H9 (cell line): ENCODE measurements at regions not wholly inside any gene's neighbourhood (a gene's known extent, or its start where the extent isn't known, plus 50 kb on each side); places are given as distances from the start of the nearest gene placed in this dataset.

Experiments
- DNase-seq: peaks from one replicate; pipeline ENCODE4 v3.0.0-alpha.2; 2017
- H2AFZ ChIP-seq: one replicate; pipeline ENCODE4 v1.6.1; 2013; ENCODE audit warnings: mild to moderate bottlenecking, low read length, control low read depth, moderate library complexity
- H2AK5ac ChIP-seq: 2 replicates; pipeline ENCODE4 v1.6.1; 2013; ENCODE audit warnings: low read length, control low read depth, mixed read lengths; ENCODE audit not compliant: insufficient read length
- H2BK120ac ChIP-seq: one replicate; pipeline ENCODE4 v1.6.1; 2013; ENCODE audit warnings: low read depth, mild to moderate bottlenecking, low read length, control low read depth, inconsistent platforms; ENCODE audit not compliant: poor library complexity, severe bottlenecking
- H2BK12ac ChIP-seq: 2 replicates; pipeline ENCODE4 v1.6.1; 2013; ENCODE audit warnings: low read length, control low read depth, mixed read lengths, low read depth; ENCODE audit not compliant: insufficient read length
- H2BK15ac ChIP-seq: 2 replicates; pipeline ENCODE4 v1.6.1; 2013; ENCODE audit warnings: low read depth, low read length, control low read depth
- H2BK20ac ChIP-seq: one replicate; pipeline ENCODE4 v1.6.1; 2013; ENCODE audit warnings: low read depth, mild to moderate bottlenecking, low read length, control low read depth, inconsistent platforms; ENCODE audit not compliant: poor library complexity, severe bottlenecking
- H2BK5ac ChIP-seq: 2 replicates; pipeline ENCODE4 v1.6.1; 2013; ENCODE audit warnings: low read length, control low read depth, mixed read lengths; ENCODE audit not compliant: insufficient read length
- H3K14ac ChIP-seq: 2 replicates; pipeline ENCODE4 v1.6.1; 2013; ENCODE audit warnings: low read length, control low read depth; ENCODE audit not compliant: insufficient read depth
- H3K18ac ChIP-seq: 2 replicates; pipeline ENCODE4 v1.6.1; 2013; ENCODE audit warnings: low read depth, mild to moderate bottlenecking, mixed read lengths, low read length, control low read depth; ENCODE audit not compliant: insufficient read length
- H3K23ac ChIP-seq: 2 replicates; pipeline ENCODE4 v1.6.1; 2013; ENCODE audit warnings: low read length, control low read depth, mixed read lengths, low read depth; ENCODE audit not compliant: insufficient read length
- H3K23me2 ChIP-seq: 2 replicates; pipeline ENCODE4 v1.6.1; 2013; ENCODE audit warnings: low read depth, mild to moderate bottlenecking, mixed read lengths, low read length, control low read depth; ENCODE audit not compliant: insufficient read length, poor library complexity, severe bottlenecking
- H3K27ac ChIP-seq: 2 replicates; pipeline ENCODE4 v1.5.1; 2013; ENCODE audit warnings: low read length, control low read depth, mixed read lengths, low read depth; ENCODE audit not compliant: insufficient read length
- H3K27me3 ChIP-seq: 2 replicates; pipeline ENCODE4 v1.6.1; 2013; ENCODE audit warnings: low read length, control low read depth, inconsistent platforms; ENCODE audit not compliant: insufficient read depth
- H3K4ac ChIP-seq: 2 replicates; pipeline ENCODE4 v1.6.1; 2013; ENCODE audit warnings: low read depth, mild to moderate bottlenecking, control low read depth, inconsistent platforms, low read length, moderate library complexity
- H3K4me1 ChIP-seq: 2 replicates; pipeline ENCODE4 v1.6.1; 2013; ENCODE audit warnings: low read length, control low read depth, inconsistent platforms; ENCODE audit not compliant: insufficient read depth
- H3K4me2 ChIP-seq: 2 replicates; pipeline ENCODE4 v1.6.1; 2013; ENCODE audit warnings: low read length, control low read depth, mixed read lengths; ENCODE audit not compliant: insufficient read length, insufficient read depth
- H3K56ac ChIP-seq: 2 replicates; pipeline ENCODE4 v1.6.1; 2013; ENCODE audit warnings: low read depth, mild to moderate bottlenecking, mixed read lengths, low read length, control low read depth; ENCODE audit not compliant: insufficient read length
- H3K79me1 ChIP-seq: 2 replicates; pipeline ENCODE4 v1.6.1; 2013; ENCODE audit warnings: low read depth, mild to moderate bottlenecking, moderate library complexity, low read length, control low read depth, inconsistent platforms; ENCODE audit not compliant: insufficient read depth, poor library complexity, severe bottlenecking
- H3K79me2 ChIP-seq: 2 replicates; pipeline ENCODE4 v1.6.1; 2013; ENCODE audit warnings: low read length, control low read depth, inconsistent platforms; ENCODE audit not compliant: insufficient read depth
- H3K9ac ChIP-seq: 2 replicates; pipeline ENCODE4 v1.6.1; 2013; ENCODE audit warnings: low read length, control low read depth, mixed read lengths; ENCODE audit not compliant: insufficient read length; ENCODE audit errors: extremely low read depth
- H3K9me3 ChIP-seq: one replicate; pipeline ENCODE4 v1.6.1; 2013; ENCODE audit warnings: low read depth, low read length, inconsistent platforms; ENCODE audit not compliant: control insufficient read depth
- H3T11ph ChIP-seq: one replicate; pipeline ENCODE4 v1.6.1; 2013; ENCODE audit warnings: mild to moderate bottlenecking, low read length, control low read depth, inconsistent platforms
- H4K20me1 ChIP-seq: one replicate; pipeline ENCODE4 v1.6.1; 2013; ENCODE audit not compliant: control insufficient read depth, insufficient read length, insufficient read depth
- H4K5ac ChIP-seq: 2 replicates; pipeline ENCODE4 v1.6.1; 2013; ENCODE audit warnings: low read depth, mild to moderate bottlenecking, mixed read lengths, low read length, control low read depth; ENCODE audit not compliant: insufficient read length
- H4K8ac ChIP-seq: replicated peaks from 2 replicates; pipeline ENCODE4 v1.6.1; 2013; ENCODE audit warnings: low read length, control low read depth, mixed read lengths, low read depth; ENCODE audit not compliant: insufficient read length
- H4K91ac ChIP-seq: 2 replicates; pipeline ENCODE4 v1.6.1; 2013; ENCODE audit warnings: low read depth, mild to moderate bottlenecking, moderate library complexity, mixed read lengths, low read length, control low read depth; ENCODE audit not compliant: insufficient read length
- H3K27ac Mint-ChIP-seq, 3 experiments: 2 replicates in 2 of 3; 3 replicates in 1 of 3; pipeline ENCODE4 v1.8.0; 2020 to 2021; ENCODE audit warnings: mixed read lengths in 3 of 3, mild to moderate bottlenecking in 1 of 3, moderate library complexity in 1 of 3
- H3K27me3 Mint-ChIP-seq: 2 replicates; pipeline ENCODE4 v1.8.0; 2021; ENCODE audit warnings: low read depth, mild to moderate bottlenecking, moderate library complexity, mixed read lengths
- H3K36me3 Mint-ChIP-seq, 3 experiments: 2 replicates in 2 of 3; 3 replicates in 1 of 3; pipeline ENCODE4 v1.8.0; 2020 to 2021; ENCODE audit warnings: low read depth in 3 of 3, mixed read lengths in 3 of 3; ENCODE audit not compliant: insufficient read depth in 1 of 3
- H3K4me1 Mint-ChIP-seq, 2 experiments: 2 replicates each; pipeline ENCODE4 v1.8.0; 2020; ENCODE audit warnings: mixed read lengths in 2 of 2
- H3K4me3 Mint-ChIP-seq, 2 experiments: 2 replicates in 1 of 2; 3 replicates in 1 of 2; pipeline ENCODE4 v1.8.0; 2020 to 2021; ENCODE audit warnings: mild to moderate bottlenecking in 2 of 2, mixed read lengths in 2 of 2, moderate library complexity in 1 of 2
- H3K9me3 Mint-ChIP-seq, 2 experiments: 2 replicates in 1 of 2; 3 replicates in 1 of 2; pipeline ENCODE4 v1.8.0; 2020; ENCODE audit warnings: mild to moderate bottlenecking in 2 of 2, mixed read lengths in 2 of 2, moderate library complexity in 1 of 2
- CTCF ChIP-seq: fragments of 200-600 bp; sonication (generic); conservative IDR thresholded peaks from 3 replicates; pipeline ENCODE4 v1.8.0; 2021; ENCODE audit warnings: antibody characterized with exemption, mild to moderate bottlenecking
- WGBS: extraction: QIAGEN DNeasy Blood & Tissue Kit; methylation state at CpG from one replicate; pipeline ENCODE4 v1.1.7; 2013; ENCODE audit warnings: missing lambda C conversion rate, low lambda C conversion rate, mixed read lengths; ENCODE audit not compliant: insufficient read length; ENCODE audit errors: extremely low coverage; 5-methylcytosine and 5-hydroxymethylcytosine counted together

- H2AFZ ChIP-seq: no peak overlapping the region
These were observed 187.5 kb downstream of the MZT1 start for GRCh38 chr13:72539925-72540324.

More at GRCh38 chr13:72539925-72540324, 187.5 kb downstream of the MZT1 start:
- Mint-ChIP-seq H3K4me1 (peaks cover 6% of the 10 kb centered on the region in 2 experiments), H3K4me3 (no peak overlapping the region), H3K27ac (no peak overlapping the region), H3K27me3 (peaks cover 22% of the 10 kb centered on the region), H3K9me3 (no peaks in the 10 kb centered on the region), H3K36me3 (no peaks in the 10 kb centered on the region)
- no peaks in the 10 kb centered on the region for H4K20me1 ChIP-seq
- no peak overlapping the region for H3K4me2 ChIP-seq
- H2BK15ac ChIP-seq: no peak overlapping the region
- H2BK5ac ChIP-seq: no peak overlapping the region
- TF ChIP-seq CTCF: no peak
- H3K27ac ChIP-seq: no peak overlapping the region
- H3K56ac ChIP-seq: no peak overlapping the region
- H2BK20ac ChIP-seq: no peak overlapping the region
- no peaks in the 10 kb centered on the region for H3K9me3 ChIP-seq
- H3K27me3 ChIP-seq: no peaks in the 10 kb centered on the region
- H4K91ac ChIP-seq: no peak overlapping the region
- no peak overlapping the region for H3K14ac ChIP-seq
- no peaks in the 10 kb centered on the region for H3K23me2 ChIP-seq
- no peak overlapping the region for H3K4ac ChIP-seq
- H3K4me1 ChIP-seq: no peaks in the 10 kb centered on the region
- H3K79me1 ChIP-seq: no peaks in the 10 kb centered on the region
- no peaks in the 10 kb centered on the region for H3K79me2 ChIP-seq
- H3K23ac ChIP-seq: no peak overlapping the region
- H2BK120ac ChIP-seq: no peak overlapping the region
- DNase-seq: no peak
- no peak overlapping the region for H4K8ac ChIP-seq
- H4K5ac ChIP-seq: no peak overlapping the region
- no CpG with 5 or more reads among the region's 1 CpG for WGBS
- H3T11ph ChIP-seq: no peak overlapping the region
- H3K18ac ChIP-seq: no peak overlapping the region
- no peak overlapping the region for H2BK12ac ChIP-seq
- no peak overlapping the region for H2AK5ac ChIP-seq
- H3K9ac ChIP-seq: no peak overlapping the region
